ENCODE measurements at regions not wholly inside any gene's neighbourhood (a gene's known extent, or its start where the extent isn't known, plus 50 kb on each side); places are given as distances from the start of the nearest gene placed in this dataset.

DNA sequence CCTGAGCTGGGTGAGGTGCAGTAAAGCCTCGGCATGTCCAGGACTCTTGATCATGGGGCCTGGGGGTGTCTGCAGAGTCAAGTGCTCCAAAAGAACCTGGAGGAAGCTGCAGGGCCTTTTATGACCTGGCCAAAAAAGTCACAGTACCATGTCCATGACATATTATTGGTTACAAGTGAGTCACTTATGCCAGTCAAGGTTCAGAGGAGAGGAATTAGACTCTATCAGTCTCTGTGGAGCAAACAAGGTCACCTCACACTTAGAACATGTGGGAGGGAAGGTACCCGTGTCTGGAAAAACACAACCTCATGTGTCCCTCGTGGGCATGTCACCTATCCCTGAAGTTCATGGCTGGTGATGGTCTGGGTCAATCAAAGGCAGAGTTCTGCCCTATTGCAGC lies 465.7 kb downstream of the FBXO15 start:
- ATAC-seq = no peak
- TF ChIP-seq ESRRG (CRISPR knock-in tag; IDR thresholded peaks at IDR 0.05) = no peak
- no peak for TF ChIP-seq OSR1 (CRISPR knock-in tag; IDR thresholded peaks at IDR 0.05)
- no peak for TF ChIP-seq CSDC2 (CRISPR knock-in tag; IDR thresholded peaks at IDR 0.05)
- TF ChIP-seq, protein P1, sequence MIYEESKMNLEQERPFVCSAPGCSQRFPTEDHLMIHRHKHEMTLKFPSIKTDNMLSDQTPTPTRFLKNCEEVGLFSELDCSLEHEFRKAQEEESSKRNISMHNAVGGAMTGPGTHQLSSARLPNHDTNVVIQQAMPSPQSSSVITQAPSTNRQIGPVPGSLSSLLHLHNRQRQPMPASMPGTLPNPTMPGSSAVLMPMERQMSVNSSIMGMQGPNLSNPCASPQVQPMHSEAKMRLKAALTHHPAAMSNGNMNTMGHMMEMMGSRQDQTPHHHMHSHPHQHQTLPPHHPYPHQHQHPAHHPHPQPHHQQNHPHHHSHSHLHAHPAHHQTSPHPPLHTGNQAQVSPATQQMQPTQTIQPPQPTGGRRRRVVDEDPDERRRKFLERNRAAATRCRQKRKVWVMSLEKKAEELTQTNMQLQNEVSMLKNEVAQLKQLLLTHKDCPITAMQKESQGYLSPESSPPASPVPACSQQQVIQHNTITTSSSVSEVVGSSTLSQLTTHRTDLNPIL (CRISPR knock-in tag; IDR thresholded peaks at IDR 0.05; ENCODE audit: low read depth) = no peak
- TF ChIP-seq ZNF8 (CRISPR knock-in tag; IDR thresholded peaks at IDR 0.05) = no peak
- TF ChIP-seq ZFP3 (CRISPR knock-in tag; IDR thresholded peaks at IDR 0.05) = no peak
- TF ChIP-seq ZNF70 (CRISPR knock-in tag; IDR thresholded peaks at IDR 0.05) = no peak
- TF ChIP-seq ZFP30 (CRISPR knock-in tag; IDR thresholded peaks at IDR 0.05) = no peak
- TF ChIP-seq, protein P2, sequence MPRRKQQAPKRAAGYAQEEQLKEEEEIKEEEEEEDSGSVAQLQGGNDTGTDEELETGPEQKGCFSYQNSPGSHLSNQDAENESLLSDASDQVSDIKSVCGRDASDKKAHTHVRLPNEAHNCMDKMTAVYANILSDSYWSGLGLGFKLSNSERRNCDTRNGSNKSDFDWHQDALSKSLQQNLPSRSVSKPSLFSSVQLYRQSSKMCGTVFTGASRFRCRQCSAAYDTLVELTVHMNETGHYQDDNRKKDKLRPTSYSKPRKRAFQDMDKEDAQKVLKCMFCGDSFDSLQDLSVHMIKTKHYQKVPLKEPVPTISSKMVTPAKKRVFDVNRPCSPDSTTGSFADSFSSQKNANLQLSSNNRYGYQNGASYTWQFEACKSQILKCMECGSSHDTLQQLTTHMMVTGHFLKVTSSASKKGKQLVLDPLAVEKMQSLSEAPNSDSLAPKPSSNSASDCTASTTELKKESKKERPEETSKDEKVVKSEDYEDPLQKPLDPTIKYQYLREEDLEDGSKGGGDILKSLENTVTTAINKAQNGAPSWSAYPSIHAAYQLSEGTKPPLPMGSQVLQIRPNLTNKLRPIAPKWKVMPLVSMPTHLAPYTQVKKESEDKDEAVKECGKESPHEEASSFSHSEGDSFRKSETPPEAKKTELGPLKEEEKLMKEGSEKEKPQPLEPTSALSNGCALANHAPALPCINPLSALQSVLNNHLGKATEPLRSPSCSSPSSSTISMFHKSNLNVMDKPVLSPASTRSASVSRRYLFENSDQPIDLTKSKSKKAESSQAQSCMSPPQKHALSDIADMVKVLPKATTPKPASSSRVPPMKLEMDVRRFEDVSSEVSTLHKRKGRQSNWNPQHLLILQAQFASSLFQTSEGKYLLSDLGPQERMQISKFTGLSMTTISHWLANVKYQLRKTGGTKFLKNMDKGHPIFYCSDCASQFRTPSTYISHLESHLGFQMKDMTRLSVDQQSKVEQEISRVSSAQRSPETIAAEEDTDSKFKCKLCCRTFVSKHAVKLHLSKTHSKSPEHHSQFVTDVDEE (CRISPR knock-in tag; IDR thresholded peaks at IDR 0.05) = no peak
- TF ChIP-seq, protein P3, sequence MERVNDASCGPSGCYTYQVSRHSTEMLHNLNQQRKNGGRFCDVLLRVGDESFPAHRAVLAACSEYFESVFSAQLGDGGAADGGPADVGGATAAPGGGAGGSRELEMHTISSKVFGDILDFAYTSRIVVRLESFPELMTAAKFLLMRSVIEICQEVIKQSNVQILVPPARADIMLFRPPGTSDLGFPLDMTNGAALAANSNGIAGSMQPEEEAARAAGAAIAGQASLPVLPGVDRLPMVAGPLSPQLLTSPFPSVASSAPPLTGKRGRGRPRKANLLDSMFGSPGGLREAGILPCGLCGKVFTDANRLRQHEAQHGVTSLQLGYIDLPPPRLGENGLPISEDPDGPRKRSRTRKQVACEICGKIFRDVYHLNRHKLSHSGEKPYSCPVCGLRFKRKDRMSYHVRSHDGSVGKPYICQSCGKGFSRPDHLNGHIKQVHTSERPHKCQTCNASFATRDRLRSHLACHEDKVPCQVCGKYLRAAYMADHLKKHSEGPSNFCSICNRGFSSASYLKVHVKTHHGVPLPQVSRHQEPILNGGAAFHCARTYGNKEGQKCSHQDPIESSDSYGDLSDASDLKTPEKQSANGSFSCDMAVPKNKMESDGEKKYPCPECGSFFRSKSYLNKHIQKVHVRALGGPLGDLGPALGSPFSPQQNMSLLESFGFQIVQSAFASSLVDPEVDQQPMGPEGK (CRISPR knock-in tag; IDR thresholded peaks at IDR 0.05; ENCODE audit: borderline replicate concordance) = no peak
- TF ChIP-seq ISL1 (CRISPR knock-in tag; IDR thresholded peaks at IDR 0.05) = no peak

DNA sequence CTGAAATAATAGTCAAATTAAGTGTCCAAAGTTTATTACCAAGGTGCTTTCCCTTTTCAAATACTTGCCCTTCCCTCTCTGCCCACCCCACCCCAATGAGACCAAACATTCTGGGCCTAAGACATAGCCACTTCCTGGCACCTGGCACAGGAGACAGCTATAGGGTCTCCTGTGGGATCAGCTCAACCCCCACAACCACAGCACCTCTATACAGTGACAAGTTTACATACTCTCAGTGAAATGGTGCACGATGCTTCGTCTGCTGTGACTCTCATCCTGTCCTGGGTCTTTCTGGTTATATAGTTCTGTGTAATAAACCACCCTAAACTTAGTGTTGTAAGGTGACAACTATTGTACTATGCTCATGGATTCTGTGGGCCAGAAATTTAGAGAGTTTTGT lies 466.2 kb downstream of the FBXO15 start:
- ATAC-seq = no peak
- TF ChIP-seq, protein P4, sequence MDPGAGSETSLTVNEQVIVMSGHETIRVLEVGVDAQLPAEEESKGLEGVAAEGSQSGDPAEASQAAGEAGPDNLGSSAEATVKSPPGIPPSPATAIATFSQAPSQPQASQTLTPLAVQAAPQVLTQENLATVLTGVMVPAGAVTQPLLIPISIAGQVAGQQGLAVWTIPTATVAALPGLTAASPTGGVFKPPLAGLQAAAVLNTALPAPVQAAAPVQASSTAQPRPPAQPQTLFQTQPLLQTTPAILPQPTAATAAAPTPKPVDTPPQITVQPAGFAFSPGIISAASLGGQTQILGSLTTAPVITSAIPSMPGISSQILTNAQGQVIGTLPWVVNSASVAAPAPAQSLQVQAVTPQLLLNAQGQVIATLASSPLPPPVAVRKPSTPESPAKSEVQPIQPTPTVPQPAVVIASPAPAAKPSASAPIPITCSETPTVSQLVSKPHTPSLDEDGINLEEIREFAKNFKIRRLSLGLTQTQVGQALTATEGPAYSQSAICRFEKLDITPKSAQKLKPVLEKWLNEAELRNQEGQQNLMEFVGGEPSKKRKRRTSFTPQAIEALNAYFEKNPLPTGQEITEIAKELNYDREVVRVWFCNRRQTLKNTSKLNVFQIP (CRISPR knock-in tag; IDR thresholded peaks at IDR 0.05; ENCODE audit: borderline replicate concordance, low read depth) = no peak
- TF ChIP-seq, protein P3 (CRISPR knock-in tag; IDR thresholded peaks at IDR 0.05; ENCODE audit: borderline replicate concordance) = no peak
- TF ChIP-seq, protein P2 (CRISPR knock-in tag; IDR thresholded peaks at IDR 0.05) = no peak
- TF ChIP-seq ZFP3 (CRISPR knock-in tag; IDR thresholded peaks at IDR 0.05) = no peak
- TF ChIP-seq PPARA (CRISPR knock-in tag; IDR thresholded peaks at IDR 0.05; ENCODE audit: borderline replicate concordance) = no peak
- no peak for TF ChIP-seq ESRRG (CRISPR knock-in tag; IDR thresholded peaks at IDR 0.05)
- no peak for TF ChIP-seq ZFP30 (CRISPR knock-in tag; IDR thresholded peaks at IDR 0.05)
- no peak for TF ChIP-seq TOX (CRISPR knock-in tag; IDR thresholded peaks at IDR 0.05; ENCODE audit: borderline replicate concordance)

DNA sequence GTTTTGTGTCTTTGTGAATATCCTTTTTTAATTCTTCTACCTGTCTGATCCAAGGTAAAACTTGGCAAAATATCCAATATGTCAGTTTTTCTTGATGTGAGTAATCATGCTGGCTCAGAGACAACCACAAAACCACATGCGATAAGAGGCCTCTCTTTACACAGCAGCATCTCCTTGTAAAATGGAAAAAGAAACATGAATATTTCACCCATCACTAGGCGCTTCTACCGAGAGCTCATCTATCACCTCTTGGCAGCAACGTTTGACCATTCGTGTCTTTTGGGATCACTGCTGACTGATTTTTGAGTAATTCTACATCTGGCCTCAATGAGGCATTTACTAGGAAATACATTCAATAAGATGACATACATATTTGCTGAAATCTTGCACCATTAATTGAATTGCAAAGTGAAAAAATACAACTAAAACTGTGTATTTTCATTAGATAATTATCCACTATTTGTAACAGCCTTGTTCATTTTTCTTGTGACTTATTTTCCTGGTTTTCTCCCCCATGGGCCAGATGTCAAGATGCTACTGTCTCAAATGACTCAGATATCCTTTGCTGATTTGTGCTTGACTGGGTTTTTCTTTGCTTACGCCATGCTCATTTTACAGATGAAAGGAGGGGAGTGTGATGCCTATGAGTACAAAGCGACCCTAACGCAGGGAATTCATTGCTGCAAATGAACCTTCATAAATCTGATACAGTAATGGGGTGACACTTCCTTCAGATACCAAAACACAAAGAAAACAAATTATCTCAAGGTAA lies 467.5 kb downstream of the FBXO15 start:
- peak; percentile 52; the same call in 2 of the 3 replicates for ATAC-seq
- no peak for TF ChIP-seq ARNTL (CRISPR knock-in tag; IDR thresholded peaks at IDR 0.05; ENCODE audit: borderline replicate concordance, low read depth)
- no peak for TF ChIP-seq ZFP3 (CRISPR knock-in tag; IDR thresholded peaks at IDR 0.05)
- TF ChIP-seq RARB (CRISPR knock-in tag; IDR thresholded peaks at IDR 0.05) = no peak
- no peak for TF ChIP-seq ZNF8 (CRISPR knock-in tag; IDR thresholded peaks at IDR 0.05)
- TF ChIP-seq TOX (CRISPR knock-in tag; IDR thresholded peaks at IDR 0.05; ENCODE audit: borderline replicate concordance) = no peak
- TF ChIP-seq GLIS3 (CRISPR knock-in tag; IDR thresholded peaks at IDR 0.05) = no peak
- TF ChIP-seq ZC3H10 (CRISPR knock-in tag; IDR thresholded peaks at IDR 0.05) = no peak
- TF ChIP-seq, protein P1 (CRISPR knock-in tag; IDR thresholded peaks at IDR 0.05; ENCODE audit: low read depth) = no peak
- TF ChIP-seq, protein P5, sequence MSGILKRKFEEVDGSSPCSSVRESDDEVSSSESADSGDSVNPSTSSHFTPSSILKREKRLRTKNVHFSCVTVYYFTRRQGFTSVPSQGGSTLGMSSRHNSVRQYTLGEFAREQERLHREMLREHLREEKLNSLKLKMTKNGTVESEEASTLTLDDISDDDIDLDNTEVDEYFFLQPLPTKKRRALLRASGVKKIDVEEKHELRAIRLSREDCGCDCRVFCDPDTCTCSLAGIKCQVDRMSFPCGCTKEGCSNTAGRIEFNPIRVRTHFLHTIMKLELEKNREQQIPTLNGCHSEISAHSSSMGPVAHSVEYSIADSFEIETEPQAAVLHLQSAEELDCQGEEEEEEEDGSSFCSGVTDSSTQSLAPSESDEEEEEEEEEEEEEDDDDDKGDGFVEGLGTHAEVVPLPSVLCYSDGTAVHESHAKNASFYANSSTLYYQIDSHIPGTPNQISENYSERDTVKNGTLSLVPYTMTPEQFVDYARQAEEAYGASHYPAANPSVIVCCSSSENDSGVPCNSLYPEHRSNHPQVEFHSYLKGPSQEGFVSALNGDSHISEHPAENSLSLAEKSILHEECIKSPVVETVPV (CRISPR knock-in tag; IDR thresholded peaks at IDR 0.05) = no peak
- TF ChIP-seq ZNF565 (CRISPR knock-in tag; conservative IDR thresholded peaks at IDR 0.05; ENCODE audit: low read depth) = no peak
- no peak for TF ChIP-seq ZNF70 (CRISPR knock-in tag; IDR thresholded peaks at IDR 0.05)
- TF ChIP-seq PPARA (CRISPR knock-in tag; IDR thresholded peaks at IDR 0.05; ENCODE audit: borderline replicate concordance) = no peak
